ENCODE measurements at regions not wholly inside any gene's neighbourhood (a gene's known extent, or its start where the extent isn't known, plus 50 kb on each side); places are given as distances from the start of the nearest gene placed in this dataset.

- TF ChIP-seq CTCF (IDR thresholded peaks at IDR 0.05): no peak
- no peak for TF ChIP-seq POLR2A (IDR thresholded peaks at IDR 0.05)
These were observed 66.5 kb upstream of the IGFBP5 start for GRCh38 chr2:216761809-216762208.

Measured in right lobe of liver (tissue), 4 donors.